Parathyroid adenoma (tissue), 2 donors: ENCODE measurements at regions not wholly inside any gene's neighbourhood (a gene's known extent, or its start where the extent isn't known, plus 50 kb on each side); places are given as distances from the start of the nearest gene placed in this dataset.

Experiments used
- H2AFZ ChIP-seq: fragments of 300-600 bp; sonication (generic); one replicate; pipeline ENCODE4 v1.7.0; 2017; ENCODE audit warnings: antibody characterized with exemption, mild to moderate bottlenecking
- H3K27ac ChIP-seq: fragments of 300-600 bp; sonication (generic); one replicate; pipeline ENCODE4 v1.7.0; 2017
- H3K27me3 ChIP-seq: fragments of 300-600 bp; sonication (generic); one replicate; pipeline ENCODE4 v1.7.0; 2017; ENCODE audit warnings: low read length; ENCODE audit not compliant: control insufficient read depth, insufficient read depth
- H3K36me3 ChIP-seq: fragments of 300-600 bp; sonication (generic); one replicate; pipeline ENCODE4 v1.7.0; 2017; ENCODE audit warnings: low read length; ENCODE audit not compliant: control insufficient read depth, insufficient read depth
- H3K4me1 ChIP-seq: fragments of 300-600 bp; sonication (generic); one replicate; pipeline ENCODE4 v1.7.0; 2017; ENCODE audit warnings: control low read depth
- H3K4me2 ChIP-seq: fragments of 300-600 bp; sonication (generic); one replicate; pipeline ENCODE4 v1.7.0; 2017; ENCODE audit warnings: low read length
- H3K4me3 ChIP-seq: fragments of 300-600 bp; sonication (generic); one replicate; pipeline ENCODE4 v1.7.0; 2017; ENCODE audit warnings: low read depth, low read length
- H3K79me2 ChIP-seq: fragments of 300-600 bp; sonication (generic); one replicate; pipeline ENCODE4 v1.7.0; 2017; ENCODE audit warnings: control low read depth
- H3K9ac ChIP-seq: fragments of 300-600 bp; sonication (generic); one replicate; pipeline ENCODE4 v1.7.0; 2017; ENCODE audit warnings: mild to moderate bottlenecking
- H3K9me3 ChIP-seq: fragments of 300-600 bp; sonication (generic); one replicate; pipeline ENCODE4 v1.7.0; 2017; ENCODE audit warnings: low read length; ENCODE audit not compliant: control insufficient read depth
- CTCF ChIP-seq: fragments of 300-600 bp; sonication (generic); IDR thresholded peaks from one replicate; pipeline ENCODE4 v1.7.0; 2017; ENCODE audit warnings: antibody characterized with exemption, mild to moderate bottlenecking
- donor health status: primary hyperparathyroidism.

- Histone ChIP-seq H3K79me2 (no peaks in the 10 kb centered on the region), H3K4me2 (no peak overlapping the region), H3K4me3 (no peak overlapping the region), H3K4me1 (no peaks in the 10 kb centered on the region), H3K27ac (no peak overlapping the region), H3K9me3 (no peaks in the 10 kb centered on the region), H3K27me3 (no peaks in the 10 kb centered on the region), H2AFZ (no peak overlapping the region), H3K36me3 (no peaks in the 10 kb centered on the region), H3K9ac (no peak overlapping the region)
- TF ChIP-seq CTCF: no peak
These were observed 469.0 kb downstream of the TMEM182 start for GRCh38 chr2:103230796-103231195.

- no peaks in the 10 kb centered on the region for H3K27me3 ChIP-seq
These were observed 471.0 kb downstream of the TMEM182 start for GRCh38 chr2:103232865-103233264.

GRCh38 chr2:103233691-103234090, 471.9 kb downstream of the TMEM182 start:
- no peak for TF ChIP-seq CTCF
- H3K4me1 ChIP-seq: no peaks in the 10 kb centered on the region
- no peak overlapping the region for H3K4me2 ChIP-seq
- H3K4me3 ChIP-seq: no peak overlapping the region
- H3K9me3 ChIP-seq: no peaks in the 10 kb centered on the region
- no peak overlapping the region for H3K9ac ChIP-seq
- no peaks in the 10 kb centered on the region for H3K36me3 ChIP-seq
- H3K79me2 ChIP-seq: no peaks in the 10 kb centered on the region
- H3K27ac ChIP-seq: no peak overlapping the region
- no peak overlapping the region for H2AFZ ChIP-seq
- H3K27me3 ChIP-seq: no peaks in the 10 kb centered on the region

More at GRCh38 chr2:103232865-103233264, 471.0 kb downstream of the TMEM182 start:
- TF ChIP-seq CTCF: no peak
- no peak overlapping the region for H2AFZ ChIP-seq
- no peaks in the 10 kb centered on the region for H3K9me3 ChIP-seq
- no peaks in the 10 kb centered on the region for H3K36me3 ChIP-seq
- no peaks in the 10 kb centered on the region for H3K4me1 ChIP-seq
- no peak overlapping the region for H3K9ac ChIP-seq
- H3K4me2 ChIP-seq: no peak overlapping the region
- H3K79me2 ChIP-seq: no peaks in the 10 kb centered on the region
- H3K4me3 ChIP-seq: no peak overlapping the region
- no peak overlapping the region for H3K27ac ChIP-seq

GRCh38 chr2:103235283-103235682, 473.5 kb downstream of the TMEM182 start:
- Histone ChIP-seq H3K4me3 (no peak overlapping the region), H3K27ac (no peak overlapping the region), H3K9ac (no peak overlapping the region), H3K79me2 (no peaks in the 10 kb centered on the region), H3K9me3 (no peaks in the 10 kb centered on the region), H2AFZ (no peak overlapping the region), H3K27me3 (no peaks in the 10 kb centered on the region), H3K36me3 (no peaks in the 10 kb centered on the region), H3K4me2 (no peak overlapping the region), H3K4me1 (no peaks in the 10 kb centered on the region)
- TF ChIP-seq CTCF: no peak

- H3K36me3 ChIP-seq: no peaks in the 10 kb centered on the region
- no peak overlapping the region for H3K4me2 ChIP-seq
- H2AFZ ChIP-seq: no peak overlapping the region
- no peak for TF ChIP-seq CTCF
- H3K4me1 ChIP-seq: no peaks in the 10 kb centered on the region
- no peaks in the 10 kb centered on the region for H3K79me2 ChIP-seq
- H3K4me3 ChIP-seq: no peak overlapping the region
- no peaks in the 10 kb centered on the region for H3K9me3 ChIP-seq
- no peaks in the 10 kb centered on the region for H3K27me3 ChIP-seq
- no peak overlapping the region for H3K27ac ChIP-seq
- no peak overlapping the region for H3K9ac ChIP-seq
These were observed 487.6 kb downstream of the TMEM182 start for GRCh38 chr2:103249462-103249861.
